ENCODE measurements at regions not wholly inside any gene's neighbourhood (a gene's known extent, or its start where the extent isn't known, plus 50 kb on each side); places are given as distances from the start of the nearest gene placed in this dataset.

DNA sequence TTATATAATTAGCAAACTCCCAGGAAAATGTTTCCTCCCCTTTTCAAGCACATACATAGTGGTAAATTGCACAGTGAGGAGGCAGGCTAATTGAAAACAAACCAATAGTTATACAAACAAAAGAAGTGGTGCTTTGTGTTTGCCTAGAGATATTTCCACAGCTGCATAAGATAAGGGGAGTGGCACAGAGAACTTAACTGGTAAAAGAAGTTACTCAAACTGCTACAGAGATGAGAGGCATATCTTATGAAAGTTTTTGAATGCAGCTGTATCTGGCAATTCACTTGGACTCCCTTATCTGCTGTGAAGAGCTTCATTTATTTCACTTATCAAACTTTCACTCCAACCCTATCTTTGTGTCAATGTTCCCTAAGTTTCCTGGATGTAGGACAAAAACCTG, 361.2 kb upstream of the RBMY1B start:
- TF ChIP-seq CTCF (IDR thresholded peaks at IDR 0.05; ENCODE audit: low read depth, low read length) = no peak
- no peak for DNase-seq (ENCODE audit: low read depth in 2 of 2)
- no peak overlapping the region for H3K4me3 ChIP-seq (replicated peaks in 1 of 2; ENCODE audit: low read depth in 2 of 2, low read length in 2 of 2)

DNA sequence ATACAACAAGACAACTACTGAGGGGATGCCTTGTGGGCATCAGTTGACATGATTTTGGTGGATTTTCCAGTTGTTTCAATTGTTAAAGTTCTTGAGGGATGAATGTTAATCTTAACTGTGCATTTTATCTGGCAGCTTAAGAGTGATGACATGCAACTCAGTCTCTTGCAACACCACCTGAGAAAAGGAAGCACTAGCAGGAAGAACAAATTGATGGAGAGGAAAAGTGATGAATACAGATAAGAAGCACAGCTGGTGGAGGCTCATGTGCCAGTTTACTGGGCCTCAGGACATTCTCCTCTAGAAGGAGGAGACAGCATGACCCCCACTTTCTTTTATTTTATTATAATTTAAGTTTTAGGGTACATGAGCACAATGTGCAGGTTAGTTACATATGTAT, 341.3 kb upstream of the RBMY1B start:
- no peak for DNase-seq (ENCODE audit: low read depth in 2 of 2)
- TF ChIP-seq CTCF (IDR thresholded peaks at IDR 0.05; ENCODE audit: low read depth, low read length) = no peak
- no peak overlapping the region for H3K4me3 ChIP-seq (replicated peaks in 1 of 2; ENCODE audit: low read depth in 2 of 2, low read length in 2 of 2)

DNA sequence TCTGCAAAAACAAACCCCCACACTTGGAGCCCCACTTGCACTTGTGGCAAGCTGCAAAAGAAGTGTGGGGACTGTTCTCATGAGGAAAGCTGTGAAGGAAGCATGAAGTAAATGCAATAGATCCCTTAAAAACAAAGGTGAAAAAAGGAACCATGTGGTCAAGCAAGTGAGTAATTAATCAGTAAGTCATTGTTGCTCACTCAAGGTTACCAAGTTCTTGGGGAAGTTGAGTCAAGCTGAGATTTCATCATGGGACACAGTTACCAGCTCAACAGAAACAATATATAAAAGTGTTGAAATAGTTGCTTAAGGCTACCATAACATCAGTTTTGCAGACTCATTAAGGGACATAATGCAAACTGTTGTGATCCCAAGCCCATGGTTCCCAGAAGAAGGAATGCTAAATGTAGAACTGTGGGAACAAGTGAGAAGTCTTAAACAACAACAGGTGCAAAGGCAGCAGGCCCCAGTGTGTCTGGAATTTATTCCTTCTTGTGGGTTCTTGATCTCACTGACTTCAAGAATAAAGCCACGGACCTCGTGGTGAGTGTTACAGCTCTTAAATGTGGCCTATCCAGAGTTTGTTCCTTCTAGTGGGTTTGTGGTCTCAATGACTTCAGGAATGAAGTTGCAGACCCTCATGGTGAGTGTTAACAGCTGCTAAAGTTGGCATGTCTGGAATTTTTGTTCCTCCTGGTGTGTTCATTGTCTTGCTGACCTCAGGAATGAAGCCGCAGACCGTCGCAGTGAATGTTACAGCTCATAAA, 336.3 kb upstream of the RBMY1B start:
- DNase-seq (ENCODE audit: low read depth in 2 of 2) = no peak
- H3K4me3 ChIP-seq (replicated peaks in 1 of 2; ENCODE audit: low read depth in 2 of 2, low read length in 2 of 2) = no peak overlapping the region

GRCh38 chrY:21175505-21175904, 335.6 kb upstream of the RBMY1B start:
- DNase-seq (ENCODE audit: low read depth in 2 of 2) = no peak
- TF ChIP-seq CTCF (IDR thresholded peaks at IDR 0.05; ENCODE audit: low read depth, low read length) = no peak
- no peak overlapping the region for H3K4me3 ChIP-seq (replicated peaks in 1 of 2; ENCODE audit: low read depth in 2 of 2, low read length in 2 of 2)

More for the DNA sequence above, 336.3 kb upstream of the RBMY1B start:
- no peak for TF ChIP-seq CTCF (IDR thresholded peaks at IDR 0.05; ENCODE audit: low read depth, low read length)

DNA sequence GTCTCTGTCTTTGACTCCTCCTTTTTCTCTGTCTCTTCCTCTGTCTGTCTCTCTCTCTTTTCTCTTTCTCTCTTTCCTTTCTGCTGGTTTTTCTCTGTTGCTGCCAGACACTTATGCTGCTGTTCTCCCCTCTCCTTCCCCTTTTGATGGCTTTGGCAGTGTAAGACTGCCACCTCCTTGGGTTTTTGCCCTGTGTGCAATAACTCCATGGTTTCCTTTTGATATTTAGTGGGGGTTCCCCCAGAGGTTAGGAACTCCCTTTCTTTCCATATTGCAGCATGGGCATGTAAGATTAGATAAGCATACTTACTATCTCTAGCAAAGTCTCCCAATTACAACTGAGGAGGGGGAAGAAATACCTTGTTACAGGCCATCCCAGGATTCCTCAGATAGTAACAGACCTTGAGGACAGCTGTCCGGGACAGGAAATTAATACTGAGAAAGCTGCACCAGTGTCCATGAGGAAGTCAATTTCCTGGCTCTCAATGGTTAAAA, 333.8 kb upstream of the RBMY1B start:
- TF ChIP-seq CTCF (IDR thresholded peaks at IDR 0.05; ENCODE audit: low read depth, low read length) = no peak
- no peak overlapping the region for H3K4me3 ChIP-seq (replicated peaks in 1 of 2; ENCODE audit: low read depth in 2 of 2, low read length in 2 of 2)
- no peak for DNase-seq (ENCODE audit: low read depth in 2 of 2)

- no peak for DNase-seq (ENCODE audit: low read depth in 2 of 2)
- no peak overlapping the region for H3K4me3 ChIP-seq (replicated peaks in 1 of 2; ENCODE audit: low read depth in 2 of 2, low read length in 2 of 2)
- TF ChIP-seq CTCF (IDR thresholded peaks at IDR 0.05; ENCODE audit: low read depth, low read length) = no peak
These were observed 332.9 kb upstream of the RBMY1B start for GRCh38 chrY:21178281-21178680.
